Epidermal melanocyte (primary cell): ENCODE measurements at regions not wholly inside any gene's neighbourhood (a gene's known extent, or its start where the extent isn't known, plus 50 kb on each side); places are given as distances from the start of the nearest gene placed in this dataset.

Experiments
- DNase-seq: peaks from one replicate; pipeline ENCODE4 v3.0.0; 2011; ENCODE audit warnings: low spot score; ENCODE audit not compliant: insufficient read length

DNA sequence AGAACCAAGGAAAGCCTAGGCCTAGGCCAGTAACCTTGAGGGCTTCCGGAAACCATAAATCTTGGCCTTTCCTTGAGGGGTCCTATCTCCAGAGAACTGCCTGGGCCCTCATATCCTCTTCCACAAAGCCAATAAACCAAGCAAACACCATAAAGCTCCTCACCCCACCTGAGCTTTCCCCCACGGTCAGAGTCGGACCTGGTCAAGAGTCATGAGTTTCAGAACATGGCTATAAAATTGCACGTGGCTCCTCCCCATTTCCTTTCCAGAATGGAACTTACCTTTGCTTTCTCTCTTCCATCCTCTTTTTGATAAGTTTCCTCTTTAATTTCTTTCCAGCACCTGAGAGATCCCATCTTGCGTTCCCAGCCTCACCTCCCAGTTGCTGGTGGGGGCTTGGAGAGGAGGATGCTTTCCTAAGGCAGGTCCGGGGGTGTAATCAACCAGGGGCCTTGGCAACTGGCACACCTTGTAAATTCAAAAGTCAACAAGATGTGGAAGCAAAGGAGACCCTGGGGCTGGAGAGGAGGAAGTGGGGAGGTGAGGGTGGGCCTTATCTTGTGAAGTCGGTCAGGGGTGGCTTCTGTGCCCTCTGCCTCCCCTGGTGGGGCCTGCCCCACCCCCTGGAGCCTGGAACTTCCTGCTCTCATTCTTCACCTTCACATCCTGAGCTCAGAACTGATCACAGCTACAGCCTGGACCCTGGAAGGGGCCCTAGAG, 259.9 kb downstream of the FOXD2 start:
- DNase-seq, result no peak

DNA sequence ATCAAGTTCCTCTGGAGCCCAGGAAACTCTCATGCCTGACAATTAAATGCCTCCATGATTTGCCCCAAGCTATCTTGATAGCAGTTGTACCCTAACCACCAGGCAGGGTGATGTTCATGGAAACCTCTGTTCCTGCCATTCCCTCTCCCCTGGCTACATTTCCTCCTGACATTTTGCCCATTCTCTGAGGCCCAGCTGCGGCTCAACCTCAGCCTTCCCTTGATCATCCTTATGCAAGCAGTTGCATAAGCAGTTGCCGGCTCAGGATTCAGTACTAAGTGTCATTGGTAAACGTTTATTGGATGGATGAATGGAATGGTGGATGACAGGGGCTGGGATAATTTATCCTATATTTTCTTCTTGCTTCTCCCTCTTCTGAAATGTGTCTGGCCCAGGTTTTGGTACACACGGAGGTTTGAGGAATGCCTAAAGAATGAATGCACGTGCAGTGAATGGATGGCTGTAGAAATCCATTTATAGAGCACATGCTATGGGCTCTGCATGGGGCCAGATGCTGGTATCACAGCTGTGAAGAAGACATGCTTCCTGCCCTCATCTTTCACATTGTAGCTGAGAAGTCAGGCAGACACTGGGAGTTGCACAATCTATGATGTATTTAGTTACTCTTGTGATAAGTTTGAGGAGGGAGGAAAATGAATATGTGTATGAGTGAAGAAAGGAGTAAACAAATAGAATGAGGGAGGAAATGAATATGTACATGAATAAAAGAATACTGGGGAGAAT, 261.8 kb downstream of the FOXD2 start:
- no peak for DNase-seq

DNA sequence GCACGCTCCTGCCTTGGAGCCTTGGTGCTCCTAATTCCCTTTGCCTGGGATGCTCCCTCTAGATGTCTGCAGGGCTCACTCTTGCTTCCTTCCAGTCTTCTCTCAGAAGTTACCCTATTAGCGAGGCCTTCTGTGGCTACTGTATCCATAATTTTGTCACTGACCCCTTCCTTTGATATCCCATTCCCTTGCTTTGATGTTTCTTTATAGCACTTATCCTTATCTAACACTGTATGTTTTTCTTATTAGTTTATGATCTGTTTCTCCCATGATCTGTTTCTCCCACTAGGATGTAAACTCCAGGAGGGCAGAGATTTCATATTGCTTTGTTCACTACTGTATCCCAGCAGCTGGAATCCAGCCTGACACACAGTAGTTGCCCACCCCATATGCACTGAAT, 263.4 kb downstream of the FOXD2 start:
- no peak for DNase-seq

DNA sequence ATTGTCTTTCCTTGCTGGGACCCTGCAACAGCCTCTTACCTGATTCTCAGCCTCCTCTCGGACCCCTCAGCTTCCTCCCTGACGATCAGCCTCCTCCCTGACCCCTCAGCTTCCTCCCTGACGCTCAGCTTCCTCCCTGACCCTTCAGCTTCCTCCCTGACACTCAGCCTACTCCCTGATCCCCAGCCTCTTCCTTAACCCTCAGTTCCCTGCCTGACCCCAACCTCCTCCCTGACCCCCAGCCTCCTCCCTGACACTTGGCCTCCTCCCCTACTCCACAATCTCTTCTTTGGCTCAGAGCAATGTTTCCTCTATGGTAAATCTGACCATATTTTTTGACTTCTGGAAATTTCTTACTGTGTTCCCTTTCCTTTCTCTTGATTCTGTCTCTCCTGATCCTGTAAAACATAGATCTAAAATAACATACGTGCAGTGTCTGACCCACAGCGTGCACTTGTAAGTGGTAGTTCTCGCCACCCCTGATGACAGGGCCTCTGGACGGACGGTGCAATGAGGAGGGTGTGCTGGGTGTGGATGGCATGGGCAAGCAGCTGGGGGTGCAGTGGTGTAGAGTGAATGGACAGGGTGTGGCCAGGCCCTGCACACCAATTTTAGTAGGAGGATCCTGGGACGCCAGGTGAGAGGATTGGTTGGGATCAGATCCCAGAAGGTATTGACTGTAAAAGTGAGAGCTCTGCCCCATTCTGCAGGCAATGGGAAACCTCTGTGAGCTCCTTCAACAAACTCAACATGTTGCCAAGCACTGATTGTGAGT, 264.1 kb downstream of the FOXD2 start:
- DNase-seq, result no peak

DNA sequence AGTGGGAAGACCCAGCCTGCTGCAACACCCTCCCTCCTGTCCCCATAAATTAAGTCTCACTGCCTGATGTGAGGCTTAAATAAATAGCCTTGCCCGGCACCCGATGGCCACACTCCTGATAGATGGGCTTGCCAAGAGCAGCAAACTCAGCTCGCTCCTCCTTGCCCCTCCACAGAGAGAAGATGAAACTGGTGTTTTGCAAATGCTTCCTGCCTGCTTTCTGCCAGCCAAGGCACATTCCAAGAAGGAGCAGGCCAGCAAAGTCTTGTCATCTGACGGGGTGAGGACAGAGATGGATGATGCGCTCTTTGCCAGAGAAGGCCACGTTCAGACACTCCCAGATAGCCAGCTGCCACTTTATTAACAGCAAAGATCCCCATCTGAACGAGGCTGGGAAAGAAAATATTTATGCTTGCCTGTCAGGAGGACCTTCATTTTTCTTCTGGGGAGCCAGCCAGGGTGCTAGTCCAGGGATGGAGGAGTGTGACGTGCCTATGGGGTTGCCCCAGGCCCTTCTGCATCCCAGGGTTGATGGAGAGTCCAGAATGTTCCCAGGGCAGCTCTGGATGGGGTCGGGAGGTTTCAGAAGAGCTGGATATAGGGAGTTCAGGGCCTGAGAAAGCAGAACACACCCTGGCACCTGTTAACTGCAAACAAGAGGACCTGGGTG, 265.4 kb downstream of the FOXD2 start:
- no peak for DNase-seq

DNA sequence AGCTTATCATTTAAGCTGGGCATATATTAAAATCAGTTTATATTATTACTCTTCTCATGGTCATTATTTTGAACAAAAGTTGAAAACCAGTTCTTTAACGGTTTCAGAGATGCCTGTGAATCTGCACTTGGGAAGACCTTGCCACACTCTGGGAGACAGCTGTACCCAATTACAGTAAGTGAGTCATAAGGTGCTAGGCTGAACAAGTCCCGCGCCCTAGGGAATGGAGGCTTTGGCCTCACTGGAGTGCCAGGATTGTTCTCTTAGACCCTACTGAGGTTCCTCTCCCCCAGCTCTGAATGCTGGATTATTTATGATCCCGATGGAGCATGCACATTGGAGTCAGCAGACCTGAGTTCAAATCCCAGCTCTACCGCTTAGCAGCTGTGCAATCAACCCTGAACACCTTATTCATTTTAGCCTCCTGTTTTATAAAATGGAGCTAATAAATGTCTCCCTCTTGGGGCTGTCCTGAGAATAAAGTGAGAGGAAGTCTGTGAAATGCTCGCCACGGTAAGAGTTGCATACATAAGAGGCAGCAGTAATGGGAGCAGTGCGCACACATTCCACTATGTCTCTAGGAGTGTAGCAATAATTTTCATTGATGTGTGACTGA, 266.2 kb downstream of the FOXD2 start:
- no peak for DNase-seq

DNA sequence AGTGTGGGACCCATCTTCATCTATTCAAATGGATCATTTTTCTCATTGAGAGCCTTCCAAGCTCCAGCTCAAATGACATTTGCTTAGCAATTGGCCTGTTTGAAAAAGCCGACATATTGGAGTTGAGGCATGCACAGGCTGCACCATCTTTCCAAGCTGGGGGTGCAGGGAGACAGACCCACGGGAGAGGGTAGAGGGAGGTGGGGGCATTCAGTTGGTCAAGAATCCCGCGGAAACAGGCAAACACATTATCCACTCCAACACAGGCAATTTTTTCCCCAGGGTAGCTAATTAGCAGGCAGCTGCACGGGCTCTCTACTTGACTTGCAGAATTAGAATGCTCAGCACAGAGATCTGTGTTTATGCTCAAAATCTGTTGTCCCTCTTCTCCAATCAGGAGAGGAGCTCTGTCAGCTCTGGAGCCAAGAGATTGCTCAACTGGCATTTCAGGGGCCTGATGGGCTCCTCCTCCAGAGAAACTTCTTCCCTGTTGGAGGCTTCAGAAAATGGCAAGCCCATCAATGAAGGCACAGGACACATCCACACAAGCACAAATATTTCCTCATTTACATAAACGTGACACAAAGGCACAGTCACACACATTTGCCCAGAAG, 267.8 kb downstream of the FOXD2 start:
- DNase-seq, result no peak

DNA sequence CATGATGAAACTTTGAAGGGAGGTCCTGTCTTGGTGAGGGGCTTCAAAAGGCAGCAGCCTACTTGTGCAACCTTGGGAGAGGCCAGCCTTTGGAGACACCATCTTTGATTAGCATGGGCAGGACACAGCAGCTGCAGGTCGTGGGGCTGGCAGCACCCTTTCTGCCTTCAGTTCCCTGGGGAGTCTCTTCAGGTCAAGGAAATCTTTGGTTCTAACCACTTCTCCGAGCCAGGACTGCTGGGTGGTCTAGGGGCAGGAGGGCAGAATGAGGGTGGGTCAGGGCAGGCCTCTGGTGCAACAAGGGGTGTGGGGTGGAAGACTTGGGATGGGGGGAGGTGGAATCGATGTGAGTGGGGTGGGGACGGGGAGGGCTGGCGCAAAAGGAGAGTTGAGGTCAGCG, 269.7 kb downstream of the FOXD2 start:
- no peak for DNase-seq

DNA sequence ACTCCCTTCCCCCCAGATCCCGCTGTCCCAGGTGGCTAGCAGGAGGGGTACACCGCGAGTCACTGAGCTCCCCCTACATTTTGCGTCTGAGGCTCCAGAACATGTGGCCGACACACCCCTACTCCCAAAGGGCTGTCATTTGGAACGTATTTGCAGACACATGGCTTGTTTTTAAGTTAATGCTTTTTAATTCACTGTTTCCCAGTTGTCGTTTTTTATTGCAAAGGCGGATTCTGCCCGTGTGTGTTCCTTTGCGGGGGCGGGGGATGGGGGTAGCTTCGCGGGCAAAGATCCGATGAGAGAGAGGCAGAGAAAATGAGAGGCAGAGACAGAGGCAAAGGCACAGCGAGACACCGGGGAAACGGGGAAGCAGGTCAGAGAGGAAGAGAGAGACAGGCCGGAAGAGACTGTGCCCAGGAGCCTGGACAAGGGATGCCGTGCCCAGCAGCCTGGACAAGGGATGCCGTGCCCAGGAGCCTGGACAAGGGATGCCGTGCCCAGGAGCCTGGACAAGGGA, 270.2 kb downstream of the FOXD2 start:
- DNase-seq, result no peak

DNA sequence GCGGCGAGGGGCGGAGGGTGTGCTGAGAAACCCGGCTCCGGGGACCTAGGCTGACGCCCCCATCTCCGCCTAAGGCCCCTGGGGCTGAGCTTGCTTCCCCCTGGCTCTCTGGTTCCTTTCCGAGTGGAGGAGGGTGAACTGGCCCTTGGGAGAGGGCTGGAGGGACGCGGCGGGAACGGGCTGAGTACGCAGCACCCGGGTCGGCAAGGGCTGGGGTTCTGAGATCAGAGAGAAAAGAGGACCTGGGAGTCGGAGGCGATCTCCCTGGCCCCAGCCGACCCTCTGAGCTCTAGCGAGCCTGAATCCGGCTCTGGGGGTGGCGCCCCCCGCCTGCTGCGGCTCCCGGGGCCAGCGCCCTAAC, 270.8 kb downstream of the FOXD2 start:
- no peak for DNase-seq

DNA sequence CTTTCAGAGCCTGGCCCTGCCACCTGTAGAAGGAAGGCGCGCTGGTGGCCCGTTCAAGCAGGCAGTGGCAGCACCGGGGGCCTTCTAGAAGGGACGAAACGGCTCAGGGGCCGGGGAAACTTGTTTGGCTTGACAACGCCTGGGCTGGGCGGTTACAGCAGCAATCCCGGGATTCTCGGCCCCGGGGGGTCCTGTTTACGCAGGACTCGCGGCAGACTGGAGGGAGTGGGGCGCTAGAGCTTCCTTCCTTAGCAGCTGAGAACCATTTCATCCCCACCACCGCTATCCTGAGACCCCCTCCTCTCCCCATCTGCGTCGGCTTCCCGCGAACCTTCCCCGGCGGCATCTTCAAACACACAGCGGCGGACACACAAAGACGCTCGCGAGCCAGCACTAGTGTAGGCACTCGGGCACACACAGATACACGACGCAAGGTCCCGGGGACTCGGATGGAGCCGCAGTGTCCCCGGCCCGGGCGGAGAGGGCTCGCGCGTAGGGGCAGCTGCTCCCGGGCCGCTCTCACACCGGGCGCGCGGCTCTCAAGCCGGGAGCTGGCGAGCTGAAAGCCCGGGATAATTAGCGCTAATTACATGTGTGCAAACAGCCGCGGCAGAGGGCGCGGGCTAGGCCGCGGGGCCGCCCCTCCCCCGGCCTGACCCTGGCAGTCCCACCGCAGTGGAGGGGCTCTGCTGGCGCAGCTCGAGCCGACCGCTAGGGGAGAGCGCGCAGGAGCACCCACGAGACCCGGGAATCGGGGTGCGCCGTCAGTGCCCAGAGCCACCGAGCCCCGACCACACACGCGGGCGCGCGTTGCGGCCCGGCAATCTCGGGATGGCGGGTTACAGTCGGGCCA, 271.4 kb downstream of the FOXD2 start:
- no peak for DNase-seq

DNA sequence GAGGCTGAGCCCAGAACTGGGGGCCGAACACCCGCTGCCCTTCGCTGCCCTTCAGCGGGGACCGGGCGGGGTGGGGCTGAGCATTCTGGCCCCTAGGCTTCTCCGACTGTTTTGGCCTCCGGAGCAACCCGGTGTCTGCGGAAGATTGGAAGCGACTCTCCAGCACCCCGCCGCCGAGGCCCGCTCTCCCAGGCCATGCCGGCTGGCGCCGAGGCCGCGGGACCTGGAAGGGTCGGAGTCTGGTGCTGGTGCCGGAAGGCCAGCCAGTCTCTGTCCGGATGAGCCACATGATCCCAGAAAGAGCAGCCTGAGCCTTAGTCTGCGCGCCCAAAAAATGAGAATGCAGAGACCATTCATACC, 272.0 kb downstream of the FOXD2 start:
- no peak for DNase-seq

DNA sequence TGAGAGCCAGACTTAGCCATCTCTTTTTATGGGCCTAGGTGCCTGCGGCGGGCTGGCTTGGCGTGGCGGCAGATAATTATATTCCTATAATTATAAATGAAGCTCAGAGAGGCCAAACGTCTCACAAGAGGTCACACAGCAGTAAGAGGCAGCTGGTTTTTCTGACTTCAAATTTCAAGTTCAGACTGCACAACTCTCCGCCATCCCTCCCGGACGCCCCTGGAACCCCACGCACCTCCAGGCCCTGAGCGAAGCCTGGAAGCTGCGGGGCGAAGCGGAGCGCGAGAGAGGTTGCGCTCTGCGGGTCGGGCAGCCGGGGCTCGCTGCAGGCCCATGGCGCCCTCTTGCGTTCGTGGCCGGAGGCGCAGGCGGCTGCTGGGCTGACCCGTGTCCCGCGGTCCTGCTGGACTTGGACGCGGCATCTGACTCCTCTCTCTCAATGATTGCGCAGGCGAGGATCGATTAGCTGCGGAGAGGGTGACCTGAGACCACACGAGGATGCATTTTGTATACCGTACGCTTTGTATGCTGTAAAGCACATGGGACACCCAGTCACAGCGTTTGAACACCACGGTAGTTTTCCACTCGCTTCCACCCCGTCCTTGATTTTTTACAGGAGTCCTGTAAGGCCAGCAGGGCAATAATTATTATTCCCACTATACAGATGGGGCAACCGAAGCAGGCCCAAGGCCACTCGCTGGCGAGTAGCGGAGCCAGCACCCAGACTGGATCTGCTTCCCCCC, 272.7 kb downstream of the FOXD2 start:
- peak; percentile 94 for DNase-seq
